GM12878 (cell line): ENCODE measurements at regions not wholly inside any gene's neighbourhood (a gene's known extent, or its start where the extent isn't known, plus 50 kb on each side); places are given as distances from the start of the nearest gene placed in this dataset.
"Not testable (repeated sequence)": the region's sequence is repeated elsewhere in the genome, so short reads cannot be mapped to it uniquely, and the experiment has no call there.

ENCODE experiments used
- ATAC-seq: fragments of 200-7000 bp; cut with Tn5 transposase; 3 replicates; pipeline ENCODE4 v1.9.1; 2020; ENCODE audit warnings: mild to moderate bottlenecking, moderate library complexity
- BruUV-seq: library from RNA; stranded (reverse); fragments of 400-500 nt; replicated peaks from 2 replicates; lab custom pipeline; 2021; lab: Mats Ljungman, UMichigan
- CTCF ChIA-PET: fragments of 300-600 bp; sonication (Branson Sonifier 250); formaldehyde crosslinking; extraction: SDS; loops from one replicate; lab custom pipeline; 2021; ENCODE audit warnings: inconsistent platforms; lab: Yijun Ruan, JAX
- POLR2A ChIA-PET: fragments of 350-600 bp; formaldehyde crosslinking; extraction: SDS; loops from one replicate; lab custom pipeline; 2021; ENCODE audit warnings: inconsistent platforms; lab: Charles Lee
- RAD21 ChIA-PET: fragments of 300-600 bp; sonication (Branson Sonifier 250); formaldehyde crosslinking; loops from one replicate; lab custom pipeline; 2023; ENCODE audit warnings: antibody characterized with exemption; ENCODE audit not compliant: unreplicated experiment; lab: Charles Lee
- SMC1A ChIA-PET: fragments of 300-600 bp; sonication (Branson Sonifier 250); formaldehyde crosslinking; loops from one replicate; lab custom pipeline; 2023; ENCODE audit not compliant: unreplicated experiment, uncharacterized antibody; lab: Charles Lee
- DNase-seq: peaks from one replicate; pipeline ENCODE4 v3.0.0-alpha.2; 2011; ENCODE audit warnings: low read depth, low spot score
- FAIRE-seq: peaks from 3 replicates; lab custom pipeline; 2011; peaks lifted over from hg19 to GRCh38; lab: Jason Lieb, UNC
- H2AFZ ChIP-seq: 2 replicates; pipeline ENCODE4 v1.6.0; 2011; ENCODE audit warnings: low read depth, low read length, control low read depth; ENCODE audit not compliant: control insufficient read depth
- H3K27ac ChIP-seq: 2 replicates; pipeline ENCODE4 v1.5.1; 2011; ENCODE audit warnings: control low read depth; ENCODE audit not compliant: control insufficient read depth, insufficient read depth
- H3K27me3 ChIP-seq, 2 experiments: replicated peaks in 1 of 2; 2 replicates each; pipeline versions ENCODE4 v1.6.0 to v1.6.1; 2011; ENCODE audit warnings: low read length in 1 of 2; ENCODE audit not compliant: control insufficient read depth in 2 of 2, insufficient read depth in 2 of 2
- H3K36me3 ChIP-seq, 2 experiments: 2 replicates each; pipeline ENCODE4 v1.5.1; 2011; ENCODE audit warnings: low read length in 1 of 2; ENCODE audit not compliant: control insufficient read depth in 2 of 2, insufficient read depth in 2 of 2
- H3K4me1 ChIP-seq: 2 replicates; pipeline ENCODE4 v1.6.1; 2011; ENCODE audit warnings: mild to moderate bottlenecking, low read length, moderate library complexity, mixed read lengths; ENCODE audit not compliant: control insufficient read depth, insufficient read depth
- H3K4me2 ChIP-seq: 2 replicates; pipeline ENCODE4 v1.6.0; 2011; ENCODE audit warnings: control low read depth; ENCODE audit not compliant: control insufficient read depth, insufficient read depth
- H3K4me3 ChIP-seq: fragments of 200-600 bp; sonication (generic); 2 replicates; pipeline ENCODE4 v1.5.1; 2016
- H3K79me2 ChIP-seq: 2 replicates; pipeline ENCODE4 v1.6.0; 2011; ENCODE audit warnings: low read length; ENCODE audit not compliant: control insufficient read depth, insufficient read depth
- H3K9ac ChIP-seq: 2 replicates; pipeline ENCODE4 v1.8.0; 2011; ENCODE audit warnings: low read length, control low read depth, mixed read lengths; ENCODE audit not compliant: control insufficient read depth, insufficient read depth
- H3K9me3 ChIP-seq: replicated peaks from 3 replicates; pipeline ENCODE4 v1.5.1; 2011; ENCODE audit warnings: mild to moderate bottlenecking, low read length; ENCODE audit not compliant: control insufficient read depth, insufficient read depth
- H4K20me1 ChIP-seq: 2 replicates; pipeline ENCODE4 v1.6.0; 2011; ENCODE audit not compliant: control insufficient read depth, insufficient read depth
- MYC ChIP-seq: IDR thresholded peaks from 2 replicates; pipeline ENCODE4 v1.6.1; 2011; ENCODE audit warnings: mild to moderate bottlenecking, low read length, moderate library complexity, inconsistent platforms; ENCODE audit not compliant: insufficient read depth, insufficient replicate concordance, insufficient read length, severe bottlenecking
- POLR2AphosphoS2 ChIP-seq: IDR thresholded peaks from 2 replicates; pipeline ENCODE4 v1.6.1; 2011; ENCODE audit warnings: low read depth, mild to moderate bottlenecking, low read length, improper control_type of control experiment, moderate library complexity
- RFX5 ChIP-seq: IDR thresholded peaks from 2 replicates; pipeline ENCODE4 v1.6.1; 2011; ENCODE audit warnings: low read depth, low read length, improper control_type of control experiment
- WGBS: methylation state at CpG from one replicate; pipeline ENCODE4 v1.1.6; 2016; ENCODE audit warnings: low lambda C conversion rate; ENCODE audit not compliant: insufficient replicate concordance, insufficient coverage; ENCODE audit errors: missing lambda C conversion rate; 5-methylcytosine and 5-hydroxymethylcytosine counted together
- in situ Hi-C: fragments of 300-500 bp; cut with MboI; formaldehyde crosslinking; loops from 9 replicates; pipeline ENCODE4 v1.14.3; 2018; ENCODE audit warnings: mixed read lengths
- intact Hi-C: fragments of 100-400 bp; cut with micrococcal nuclease; formaldehyde crosslinking; loops from one replicate; pipeline ENCODE4 v1.14.2; 2022; ENCODE audit not compliant: unreplicated experiment

GRCh38 chr6:12548526-12548925, 168.0 kb upstream of the PHACTR1 start (continued):
- no peak for TF ChIP-seq RFX5
- TF ChIP-seq POLR2AphosphoS2 = no peak
- no peak for TF ChIP-seq MYC

- SMC1A ChIA-PET, RAD21 ChIA-PET, H3K27me3 ChIP-seq, H3K9ac ChIP-seq, FAIRE-seq, H3K4me3 ChIP-seq, DNase-seq, H3K36me3 ChIP-seq, POLR2A ChIA-PET, BruUV-seq, intact Hi-C loops, in situ Hi-C loops, H3K4me2 ChIP-seq, H2AFZ ChIP-seq, H3K27ac ChIP-seq, ATAC-seq, H3K9me3 ChIP-seq, CTCF ChIA-PET, H3K79me2 ChIP-seq, H3K4me1 ChIP-seq, H4K20me1 ChIP-seq: not testable (repeated sequence)
- 41% methylated on average over 7 of the region's 8 CpGs for WGBS
Measured at GRCh38 chr6:12549445-12549844, 167.1 kb upstream of the PHACTR1 start.

GRCh38 chr6:12554820-12555219, 161.7 kb upstream of the PHACTR1 start:
- ATAC-seq, FAIRE-seq: not testable (repeated sequence)

More at GRCh38 chr6:12554820-12555219, 161.7 kb upstream of the PHACTR1 start:
- H3K9me3 ChIP-seq, H3K79me2 ChIP-seq, H3K4me3 ChIP-seq, H3K27me3 ChIP-seq, H3K4me2 ChIP-seq, H3K27ac ChIP-seq, POLR2A ChIA-PET, in situ Hi-C loops, BruUV-seq, H3K36me3 ChIP-seq, CTCF ChIA-PET, H4K20me1 ChIP-seq, H2AFZ ChIP-seq, H3K4me1 ChIP-seq, DNase-seq, H3K9ac ChIP-seq, RAD21 ChIA-PET, SMC1A ChIA-PET, intact Hi-C loops: not testable (repeated sequence)
- 93% methylated on average over 2 of the region's 2 CpGs for WGBS
